NCI-H2171 treated with DMSO at 0.1 percent for 48 hours (cell line): ENCODE measurements at regions not wholly inside any gene's neighbourhood (a gene's known extent, or its start where the extent isn't known, plus 50 kb on each side); places are given as distances from the start of the nearest gene placed in this dataset.

Experiments used
- DNase-seq: peaks from one replicate; lab custom pipeline; 2025; lab: John Stamatoyannopoulos, UW

GRCh38 chr18:39375066-39375465 is 1809.5 kb upstream of the CELF4 start:
- no peak for DNase-seq

DNA sequence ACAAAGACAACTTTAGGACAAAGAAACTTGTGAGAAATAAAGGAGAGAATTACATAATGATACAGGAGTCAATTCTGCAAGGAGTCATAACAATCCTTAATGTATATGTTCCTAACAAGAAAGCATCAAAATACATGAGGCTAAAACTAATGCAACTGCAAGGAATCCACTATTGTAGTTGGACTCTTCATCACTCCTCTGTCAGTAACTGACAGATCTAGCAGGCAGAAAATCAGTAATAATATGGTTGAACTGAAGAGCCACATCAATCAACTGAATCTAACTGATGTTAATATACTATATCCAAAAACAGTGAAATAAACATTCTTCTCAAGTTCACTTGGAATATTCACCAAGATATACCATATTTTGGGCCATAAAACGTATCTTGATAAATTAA is 1806.4 kb upstream of the CELF4 start:
- DNase-seq, result no peak

GRCh38 chr18:39366656-39367055 is 1801.1 kb upstream of the CELF4 start:
- DNase-seq, result no peak

DNA sequence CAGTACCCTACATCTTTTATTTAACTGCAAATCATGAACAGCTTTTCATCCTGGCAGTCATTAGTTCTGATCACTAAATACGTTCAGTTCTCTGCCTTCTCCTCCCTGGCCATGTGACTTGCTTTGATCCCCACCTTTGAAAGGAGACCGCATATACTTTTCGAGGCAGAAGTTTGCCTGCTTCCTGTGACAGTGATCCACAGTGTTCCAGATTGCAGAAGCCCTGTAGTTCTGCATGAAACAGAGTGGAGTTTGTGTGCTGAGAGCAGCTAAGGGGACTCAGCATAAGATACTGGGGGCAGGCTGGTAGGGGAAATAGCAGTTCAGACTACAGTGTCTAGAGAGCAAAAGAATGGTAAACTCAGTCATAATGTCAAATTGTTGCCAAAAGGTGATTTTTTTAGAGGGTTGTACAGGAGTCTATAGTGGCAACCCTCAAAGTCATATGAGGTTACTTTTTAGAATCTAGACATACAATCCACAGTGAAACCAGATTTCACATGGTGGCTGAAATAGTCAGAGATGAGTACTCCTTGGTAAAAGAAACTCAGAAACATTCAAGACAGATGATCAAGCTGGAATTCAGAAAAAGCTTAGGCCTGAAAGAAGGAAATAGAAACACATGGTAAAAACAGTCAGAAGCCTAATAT is 1800.4 kb upstream of the CELF4 start:
- no peak for DNase-seq

- DNase-seq, result no peak
Measured at GRCh38 chr18:39360072-39360471, 1794.5 kb upstream of the CELF4 start.

GRCh38 chr18:39359636-39360035 is 1794.0 kb upstream of the CELF4 start:
- DNase-seq, result no peak

DNA sequence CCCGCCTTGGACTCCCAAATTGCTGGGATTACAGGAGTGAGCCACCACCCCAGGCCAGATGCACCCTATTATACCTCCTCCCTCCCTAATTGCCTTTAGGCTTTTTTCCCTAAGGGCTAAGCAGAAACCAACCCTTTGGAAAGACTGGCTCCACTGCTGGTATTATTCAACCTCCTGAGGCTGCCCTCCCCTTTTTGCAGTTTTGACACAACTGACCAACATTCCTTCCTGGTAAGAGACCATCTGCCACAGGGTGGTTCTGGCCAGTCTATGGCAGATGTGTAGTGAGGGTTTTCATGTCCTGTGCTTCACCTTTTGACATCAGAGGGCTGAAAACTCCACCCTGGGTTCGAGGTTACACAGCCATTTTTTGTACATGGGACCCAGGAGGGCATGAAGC is 1785.3 kb upstream of the CELF4 start:
- no peak for DNase-seq

DNA sequence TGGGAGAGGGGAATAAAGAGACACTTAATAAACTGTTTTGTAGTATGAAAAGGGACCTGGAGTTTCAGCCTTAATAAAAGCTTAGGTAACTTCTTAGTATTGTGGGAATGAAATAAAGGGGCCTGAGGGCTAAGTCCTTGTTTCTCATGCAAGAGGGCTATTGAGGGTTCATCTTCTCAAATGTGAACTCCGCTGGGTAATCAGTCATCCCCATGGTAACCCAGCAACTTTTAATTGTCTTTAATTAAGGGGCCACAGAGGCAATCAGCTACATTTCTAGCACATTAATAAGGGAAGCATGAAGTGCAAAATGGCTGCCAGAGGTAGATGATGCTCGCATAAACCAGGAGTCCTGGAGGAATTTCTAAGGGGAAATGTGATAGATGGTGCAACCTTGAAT is 1784.2 kb upstream of the CELF4 start:
- DNase-seq, result no peak

- no peak for DNase-seq
Measured at GRCh38 chr18:39348757-39349156, 1783.2 kb upstream of the CELF4 start.

- DNase-seq, result no peak
Measured at GRCh38 chr18:39347701-39348100, 1782.1 kb upstream of the CELF4 start.

DNA sequence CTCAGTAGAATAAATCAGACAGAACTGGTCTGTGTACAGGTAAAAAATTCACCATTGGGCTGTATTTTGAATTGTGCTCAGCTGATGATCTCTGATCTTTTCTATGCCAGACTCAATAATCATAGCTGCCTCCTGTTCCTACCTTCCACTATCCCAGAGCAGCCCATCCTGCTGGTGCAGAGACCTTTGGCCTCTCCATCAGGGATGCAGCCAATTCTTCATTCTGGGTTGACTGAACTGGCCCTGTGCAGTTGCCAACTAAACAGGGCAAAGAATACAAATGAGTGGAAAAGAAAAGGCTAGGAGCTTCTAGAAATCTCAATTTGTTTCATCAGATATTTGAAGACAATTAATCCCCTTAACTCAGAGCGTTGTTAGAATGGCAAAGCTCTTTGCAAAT is 1781.3 kb upstream of the CELF4 start:
- DNase-seq, result no peak

GRCh38 chr18:39345321-39345720 is 1779.7 kb upstream of the CELF4 start:
- DNase-seq, result no peak

DNA sequence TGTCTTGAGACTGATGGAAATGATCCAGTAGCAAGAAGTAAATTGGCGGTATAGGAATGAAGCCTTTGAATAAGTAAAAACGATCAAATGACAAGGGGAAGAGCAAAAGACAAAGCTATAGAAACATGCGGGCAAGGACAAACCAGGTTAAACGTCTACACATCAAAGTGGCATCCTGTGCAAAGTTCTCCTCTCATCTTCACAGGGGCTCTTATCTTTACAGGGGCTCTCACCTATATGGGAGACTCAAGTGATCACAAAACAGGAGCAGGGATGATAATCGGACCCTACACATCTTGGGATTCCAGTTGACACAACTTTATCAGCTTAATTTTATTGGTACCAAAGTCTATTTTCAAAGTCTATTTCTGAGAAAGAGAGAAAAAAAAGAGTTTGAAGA is 1778.9 kb upstream of the CELF4 start:
- DNase-seq, result no peak

- no peak for DNase-seq
Measured at GRCh38 chr18:39341129-39341528, 1775.5 kb upstream of the CELF4 start.

DNA sequence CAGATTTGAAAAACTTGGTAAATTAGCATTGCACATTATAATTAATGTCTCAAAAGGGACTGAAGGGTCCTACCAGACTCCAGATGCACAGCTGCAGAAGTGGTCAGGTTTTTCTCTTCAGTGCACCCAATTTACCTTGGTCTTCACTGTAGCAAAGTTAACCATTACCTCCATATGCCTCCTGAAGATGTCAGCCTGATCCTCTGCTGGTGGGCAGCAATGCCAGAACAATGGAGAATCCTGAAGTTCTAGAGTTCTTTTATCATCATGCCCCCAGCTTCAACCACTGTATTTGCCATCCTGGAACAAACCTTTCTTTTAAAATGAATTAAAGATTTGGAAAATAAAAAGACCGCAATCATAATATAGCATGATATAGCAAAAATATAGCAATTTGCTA is 1774.8 kb upstream of the CELF4 start:
- DNase-seq, result no peak

- DNase-seq, result no peak
Measured at GRCh38 chr18:39329496-39330275, 1764.1 kb upstream of the CELF4 start.

DNA sequence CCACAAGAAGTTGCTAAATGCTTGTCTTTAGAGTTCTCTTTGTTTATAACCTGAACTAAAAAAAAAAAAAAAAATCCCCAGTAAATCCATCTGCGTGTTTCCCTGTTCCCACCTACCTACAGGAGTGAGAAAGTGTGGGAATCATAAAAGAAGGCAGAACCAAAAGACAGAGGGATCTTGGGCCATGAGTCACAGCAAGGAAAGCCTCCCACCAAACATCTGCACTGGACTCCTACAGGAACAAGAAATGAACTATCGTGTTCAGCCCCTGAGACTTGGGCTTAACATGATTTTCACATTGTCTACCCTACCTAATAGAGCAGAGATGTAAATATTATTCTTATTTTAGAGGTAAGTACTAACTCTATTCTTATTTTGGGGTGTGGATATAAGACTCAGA is 1761.2 kb upstream of the CELF4 start:
- no peak for DNase-seq

- no peak for DNase-seq
Measured at GRCh38 chr18:39325973-39326372, 1760.4 kb upstream of the CELF4 start.

GRCh38 chr18:39319141-39319540 is 1753.5 kb upstream of the CELF4 start:
- no peak for DNase-seq

DNA sequence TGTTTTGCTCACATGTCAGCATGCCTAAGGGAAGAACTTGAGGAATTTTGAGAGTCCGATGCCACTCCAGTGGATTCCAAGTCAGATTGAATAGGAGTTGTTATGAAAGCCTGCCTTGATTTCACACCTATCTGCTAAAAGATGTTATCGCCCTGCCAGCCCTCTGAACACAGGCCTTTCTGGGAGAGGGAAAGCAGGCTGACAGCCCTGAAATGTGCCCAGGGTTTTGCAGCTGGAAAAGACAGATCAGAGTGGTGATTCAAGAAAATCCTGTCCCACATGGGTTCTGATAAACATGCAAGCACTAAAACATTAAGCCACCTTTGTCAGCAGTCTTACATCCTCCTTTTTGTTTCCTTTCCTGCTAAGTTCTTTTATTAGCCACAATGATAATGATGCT is 1752.9 kb upstream of the CELF4 start:
- no peak for DNase-seq

- no peak for DNase-seq
Measured at GRCh38 chr18:39318008-39318407, 1752.4 kb upstream of the CELF4 start.

DNA sequence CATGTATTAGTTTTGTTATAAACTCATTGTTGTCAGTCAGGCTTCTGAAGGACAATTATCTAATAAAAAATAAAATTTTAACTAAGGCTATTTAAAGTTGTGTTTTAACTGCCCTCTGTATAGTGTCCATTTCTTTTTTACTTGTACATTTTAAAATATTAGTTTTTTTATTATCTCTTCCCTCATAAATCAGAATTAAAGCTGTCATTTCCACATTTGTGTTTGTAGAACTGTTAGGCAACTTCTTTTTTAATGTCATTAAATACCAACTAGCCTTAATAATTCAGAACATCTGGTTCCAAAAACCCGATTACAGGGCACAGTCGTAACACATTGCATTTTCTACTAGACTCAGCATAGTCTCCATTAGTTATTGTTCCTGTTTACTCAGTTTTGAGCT is 1749.0 kb upstream of the CELF4 start:
- no peak for DNase-seq

DNA sequence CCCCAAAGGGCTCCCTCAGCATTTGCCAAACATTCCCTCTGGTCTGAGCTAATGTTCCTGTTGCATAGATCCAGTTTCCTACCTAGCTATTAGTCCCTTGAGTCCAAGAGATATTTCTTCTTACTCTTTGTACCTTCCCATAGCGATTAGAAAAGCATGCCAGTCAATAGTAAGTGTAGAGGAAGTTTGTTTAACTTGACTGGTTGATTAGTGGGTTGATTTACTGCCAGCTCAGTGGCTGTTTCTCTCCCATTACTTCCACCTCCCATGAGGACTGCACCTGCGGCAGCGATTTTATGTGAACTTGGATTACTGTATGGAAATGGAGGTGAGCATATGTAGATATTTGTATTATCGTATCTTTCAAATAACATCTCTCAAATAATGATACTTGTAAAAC is 1748.4 kb upstream of the CELF4 start:
- no peak for DNase-seq
